ENCODE measurements at regions not wholly inside any gene's neighbourhood (a gene's known extent, or its start where the extent isn't known, plus 50 kb on each side); places are given as distances from the start of the nearest gene placed in this dataset.

GRCh38 chr12:90366286-90366685 is 588.7 kb downstream of the CCER1 start:
- TF ChIP-seq CTCF (IDR thresholded peaks at IDR 0.05): no peak
- no peak for TF ChIP-seq POLR2A (IDR thresholded peaks at IDR 0.05)
- no peak for TF ChIP-seq EP300 (IDR thresholded peaks at IDR 0.05; ENCODE audit: low read depth)

All from transverse colon (tissue), 3 donors.